ENCODE measurements at regions not wholly inside any gene's neighbourhood (a gene's known extent, or its start where the extent isn't known, plus 50 kb on each side); places are given as distances from the start of the nearest gene placed in this dataset.

- TF ChIP-seq ZNF282 (CRISPR knock-in tag; IDR thresholded peaks at IDR 0.05): no peak
- TF ChIP-seq SMARCB1 (IDR thresholded peaks at IDR 0.05; ENCODE audit: insufficient read length, low read depth): no peak
- TF ChIP-seq SOX6 (IDR thresholded peaks at IDR 0.05): no peak
- no peak for TF ChIP-seq POLR2A (conservative IDR thresholded peaks at IDR 0.05)
- no peak for TF ChIP-seq MYBL2 (IDR thresholded peaks at IDR 0.05; ENCODE audit: low read depth)
- TF ChIP-seq MYBL2 (CRISPR knock-in tag; IDR thresholded peaks at IDR 0.05; ENCODE audit: borderline replicate concordance): no peak
- no peak for TF ChIP-seq TOE1 (IDR thresholded peaks at IDR 0.05; ENCODE audit: borderline replicate concordance)
- no peak for TF ChIP-seq TOE1 (CRISPR knock-in tag; IDR thresholded peaks at IDR 0.05; ENCODE audit: borderline replicate concordance, low read depth)
- TF ChIP-seq CTCF (IDR thresholded peaks at IDR 0.05 in 2 of 3, conservative IDR thresholded peaks at IDR 0.05 in 1 of 3; ENCODE audit: insufficient read depth in 2 of 3, low read depth in 1 of 3, low read length in 3 of 3): no peak
- TF ChIP-seq SP1 (CRISPR knock-in tag; IDR thresholded peaks at IDR 0.05): no peak
These were observed 586.1 kb downstream of the FRK start for GRCh38 chr6:115474443-115475041.

Data from K562 (cell line).